ENCODE measurements at regions not wholly inside any gene's neighbourhood (a gene's known extent, or its start where the extent isn't known, plus 50 kb on each side); places are given as distances from the start of the nearest gene placed in this dataset.

GRCh38 chr14:28280530-28280929, 486.1 kb upstream of the FOXG1 start:
- no peak for TF ChIP-seq ZNF600 (tag by site-specific recombination; IDR thresholded peaks at IDR 0.05)
- TF ChIP-seq ZSCAN23 (tag by site-specific recombination; IDR thresholded peaks at IDR 0.05), result no peak
- TF ChIP-seq CTCF (tag by site-specific recombination; IDR thresholded peaks at IDR 0.05), result no peak
- no peak for TF ChIP-seq ZNF121 (tag by site-specific recombination; IDR thresholded peaks at IDR 0.05)
- TF ChIP-seq ZNF521 (tag by site-specific recombination; IDR thresholded peaks at IDR 0.05), result no peak
- no peak for TF ChIP-seq YY1 (tag by site-specific recombination; IDR thresholded peaks at IDR 0.05)
- no peak for TF ChIP-seq INSM2 (tag by site-specific recombination; IDR thresholded peaks at IDR 0.05)
- TF ChIP-seq ZSCAN18 (tag by site-specific recombination; IDR thresholded peaks at IDR 0.05), result no peak
- TF ChIP-seq OSR2 (tag by site-specific recombination; IDR thresholded peaks at IDR 0.05), result no peak
- no peak for TF ChIP-seq ZBTB6 (tag by site-specific recombination; IDR thresholded peaks at IDR 0.05)
- no peak for TF ChIP-seq ZBTB7A (tag by site-specific recombination; IDR thresholded peaks at IDR 0.05; ENCODE audit: low read depth)

Data from HEK293 (cell line).